Left ventricle myocardium superior (tissue), 1 donor: ENCODE measurements at regions not wholly inside any gene's neighbourhood (a gene's known extent, or its start where the extent isn't known, plus 50 kb on each side); places are given as distances from the start of the nearest gene placed in this dataset.
"Not testable (repeated sequence)": the region's sequence is repeated elsewhere in the genome, so short reads cannot be mapped to it uniquely, and the experiment has no call there.

Source experiments
- ATAC-seq: fragments of 200-7000 bp; cut with Tn5 transposase; one replicate; pipeline ENCODE4 v1.9.1; 2020; ENCODE audit warnings: mild to moderate bottlenecking, moderate library complexity
- DNase-seq: peaks from one replicate; pipeline ENCODE4 v3.0.0-alpha.2; 2020
- intact Hi-C: fragments of 100-400 bp; cut with micrococcal nuclease; formaldehyde crosslinking; loops from one replicate; pipeline ENCODE4 v1.11.0; 2022
- donor health status: DM: no; HTN: yes; CAD: no; lungs with severe emphysema.

DNA sequence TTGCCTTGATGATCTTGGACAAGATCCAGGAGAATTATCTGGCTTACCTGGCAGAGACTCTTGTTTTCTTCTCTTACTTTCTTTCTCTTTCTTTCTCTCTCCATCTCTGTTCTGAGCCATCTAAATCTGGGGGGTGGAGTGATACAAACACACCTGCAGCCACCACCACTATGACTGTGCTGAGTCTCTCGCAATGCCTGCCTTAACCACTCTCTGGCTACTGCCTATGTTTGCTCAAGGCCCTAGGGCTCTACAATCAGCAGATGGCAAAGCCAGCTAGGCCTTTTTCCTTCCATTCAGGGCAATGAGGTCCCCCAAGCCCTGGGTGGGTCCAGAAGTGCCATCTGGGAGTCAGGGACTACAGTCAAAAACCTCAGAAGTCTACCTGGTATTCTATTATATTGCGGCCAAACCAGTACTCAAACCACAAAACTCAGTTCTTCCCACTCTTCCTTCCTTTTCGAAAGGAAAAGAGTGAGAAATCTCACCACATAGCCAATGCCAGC is 978.9 kb upstream of the NXPH2 start:
- DNase-seq (no peak), ATAC-seq (no peak)
- intact Hi-C loops, result no loop called here

DNA sequence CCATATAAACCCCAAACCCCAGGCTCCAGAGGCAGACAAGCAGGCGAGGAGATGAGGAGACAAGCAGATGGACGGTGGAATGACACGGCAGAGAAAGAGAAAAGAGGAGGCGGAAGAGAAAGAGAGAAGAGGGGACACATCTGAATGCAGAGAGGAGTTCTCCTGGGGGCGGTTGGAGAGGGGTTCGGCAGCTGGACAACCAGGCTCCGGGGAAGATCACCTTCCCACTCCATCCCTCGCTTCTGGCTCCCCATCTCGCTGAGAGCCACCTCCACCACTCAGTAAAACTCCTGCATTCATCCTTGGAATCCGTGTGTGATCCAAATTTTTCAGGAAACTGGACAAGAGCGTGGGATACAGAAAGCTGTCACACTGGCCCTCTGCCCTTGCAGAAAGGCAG is 966.7 kb upstream of the NXPH2 start:
- intact Hi-C loops, result no loop called here
- DNase-seq, result no peak

DNA sequence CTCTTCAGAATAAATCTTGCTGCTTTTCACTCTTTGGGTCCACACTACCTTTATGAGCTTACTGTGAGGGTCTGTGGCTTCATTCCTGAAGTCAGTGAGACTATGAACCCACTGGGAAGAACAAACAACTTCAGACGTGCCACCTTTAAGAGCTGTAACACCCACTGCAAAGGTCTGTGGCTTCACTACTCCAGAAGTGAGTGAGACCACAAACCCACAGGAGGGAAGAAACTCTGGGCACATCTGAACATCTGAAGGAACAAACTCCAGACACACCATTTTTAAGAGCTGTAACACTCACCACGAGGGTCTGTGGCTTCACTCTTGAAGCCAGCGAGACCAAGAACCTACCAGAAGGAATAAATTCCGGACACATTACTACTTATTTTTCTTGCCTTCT is 964.1 kb upstream of the NXPH2 start:
- no peak for DNase-seq
- no peak for ATAC-seq
- intact Hi-C loops, result no loop called here

More for the DNA sequence above, 966.7 kb upstream of the NXPH2 start:
- ATAC-seq, result no peak

DNA sequence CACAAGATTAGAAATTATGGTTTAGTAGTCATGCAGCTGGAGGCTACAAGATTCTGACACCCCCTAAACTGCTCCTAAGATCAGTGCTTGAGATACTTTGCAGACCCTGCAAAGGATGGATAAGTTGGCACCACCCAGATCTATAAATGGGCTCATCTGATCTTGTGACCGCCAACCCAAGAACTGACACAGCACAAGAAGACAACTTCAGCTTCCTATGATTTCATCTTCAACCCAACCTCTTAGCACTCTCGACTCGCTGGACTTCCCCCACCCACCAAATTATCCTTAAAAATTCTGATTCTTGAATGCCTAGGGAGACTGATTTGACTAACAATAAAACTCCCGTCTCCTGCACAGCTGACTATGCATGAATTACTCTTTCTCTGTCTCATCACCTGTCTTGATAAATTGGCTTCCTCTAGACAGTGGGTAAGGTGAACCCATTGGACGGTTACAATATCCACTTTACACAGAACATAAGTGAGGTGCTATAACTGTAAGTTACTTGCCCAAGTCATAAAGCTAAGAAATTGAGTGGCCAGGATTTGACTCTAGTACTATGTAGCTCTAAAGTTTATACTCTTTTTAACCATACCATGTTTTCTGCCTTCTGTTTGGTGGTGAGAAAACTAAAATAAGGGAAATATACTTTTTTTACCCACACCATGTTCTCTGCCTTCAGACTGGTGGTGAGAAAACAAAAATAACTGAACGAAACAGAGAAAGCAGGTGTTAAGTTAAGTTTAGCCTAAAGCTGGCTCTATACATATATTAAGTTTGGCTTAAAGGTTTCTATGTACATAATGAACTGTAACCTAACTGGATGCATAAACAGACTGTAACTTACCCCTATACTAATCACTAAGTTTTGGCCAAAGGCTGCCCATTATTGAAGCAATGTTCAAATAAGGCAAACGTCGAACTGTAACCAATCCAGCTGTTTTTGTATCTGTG is 962.3 kb upstream of the NXPH2 start:
- DNase-seq (no peak), ATAC-seq (no peak)
- intact Hi-C loops, result no loop called here

DNA sequence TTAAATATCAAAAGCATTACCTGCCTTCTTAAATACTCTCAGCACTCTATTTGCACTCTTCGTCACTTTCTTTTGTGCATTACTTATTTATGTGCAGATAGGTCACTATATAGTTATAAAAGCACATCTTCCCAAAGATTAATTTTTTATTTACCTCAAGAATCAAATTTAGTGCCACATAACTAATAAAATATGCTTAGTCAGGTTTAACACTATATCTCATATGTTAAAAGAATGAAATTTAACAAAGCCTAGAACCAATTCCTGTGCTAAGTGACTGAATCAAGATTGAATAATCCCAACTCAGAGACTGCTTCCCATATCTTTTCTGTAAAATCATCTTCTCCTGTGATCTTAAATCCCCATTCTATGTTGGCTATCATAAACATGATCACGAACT is 957.5 kb upstream of the NXPH2 start:
- ATAC-seq, result no peak
- intact Hi-C loops, result no loop called here
- DNase-seq, result no peak

DNA sequence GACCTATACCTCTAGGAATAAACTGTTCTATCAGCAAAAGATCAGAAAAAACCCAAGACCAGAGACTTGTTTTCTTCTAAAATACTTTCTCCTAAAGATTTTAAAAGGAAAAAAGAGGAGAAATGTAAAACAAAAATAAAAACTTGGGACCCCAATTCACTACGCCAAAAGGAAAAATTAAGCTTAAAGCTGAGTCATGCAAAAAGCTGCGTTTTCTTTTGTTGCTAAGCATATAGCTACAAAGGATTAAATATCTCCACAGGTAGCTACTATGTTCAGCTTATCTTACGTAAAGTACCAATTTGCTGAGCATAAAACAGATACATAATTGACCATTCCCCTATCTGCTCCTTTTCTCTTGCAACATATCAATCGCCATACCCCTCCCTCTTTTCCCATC is 950.0 kb upstream of the NXPH2 start:
- DNase-seq (no peak), ATAC-seq (no peak)
- intact Hi-C loops, result no loop called here

DNA sequence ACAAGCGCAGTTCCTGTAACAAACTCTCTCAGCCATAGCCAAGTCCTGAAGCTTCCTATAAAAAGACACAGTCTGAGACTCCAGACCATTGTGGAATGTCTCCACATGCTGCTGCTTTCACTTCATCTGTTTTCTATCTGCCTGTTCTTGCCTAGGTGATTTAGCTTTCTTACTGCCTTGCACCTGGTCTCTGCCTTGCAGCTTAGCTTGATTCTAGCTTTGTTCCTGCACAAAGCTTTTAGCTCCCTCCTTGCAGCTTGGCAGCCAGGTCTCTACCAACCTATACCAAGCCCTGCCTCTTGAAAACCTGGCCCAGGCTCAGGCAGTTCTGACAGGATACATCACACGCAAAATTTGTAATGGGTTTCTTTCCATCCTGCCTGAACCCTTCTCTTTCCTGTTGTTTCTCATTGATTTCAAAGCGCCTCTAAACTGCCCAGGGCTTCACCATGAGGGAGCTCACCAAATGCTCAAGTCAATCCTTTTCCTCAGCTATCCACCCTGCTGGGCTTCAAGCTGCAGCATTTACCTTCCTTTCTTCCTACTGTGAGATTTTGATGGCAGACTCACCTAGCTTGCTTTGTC is 941.3 kb upstream of the NXPH2 start:
- intact Hi-C loops, result no loop called here
- DNase-seq (no peak), ATAC-seq (no peak)

DNA sequence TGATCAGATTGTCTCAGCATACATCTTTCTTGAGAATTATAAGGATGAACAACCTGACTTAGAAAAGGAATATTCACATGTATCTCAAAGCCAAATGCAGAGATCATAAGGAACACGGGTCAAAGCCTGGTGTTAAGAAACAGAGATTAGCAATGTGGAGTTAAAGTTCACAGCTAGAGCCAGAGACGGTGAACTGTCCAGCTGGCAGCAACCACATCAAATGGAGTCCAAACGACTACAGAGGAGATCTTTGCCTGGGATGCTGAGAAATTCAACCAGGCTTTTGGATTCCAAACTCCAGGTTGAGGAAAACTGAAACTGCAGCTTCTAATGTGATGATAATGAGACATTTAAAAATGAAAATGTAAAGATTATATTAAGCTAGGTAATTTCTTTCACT is 939.9 kb upstream of the NXPH2 start:
- DNase-seq (no peak), ATAC-seq (no peak)
- intact Hi-C loops, result no loop called here

DNA sequence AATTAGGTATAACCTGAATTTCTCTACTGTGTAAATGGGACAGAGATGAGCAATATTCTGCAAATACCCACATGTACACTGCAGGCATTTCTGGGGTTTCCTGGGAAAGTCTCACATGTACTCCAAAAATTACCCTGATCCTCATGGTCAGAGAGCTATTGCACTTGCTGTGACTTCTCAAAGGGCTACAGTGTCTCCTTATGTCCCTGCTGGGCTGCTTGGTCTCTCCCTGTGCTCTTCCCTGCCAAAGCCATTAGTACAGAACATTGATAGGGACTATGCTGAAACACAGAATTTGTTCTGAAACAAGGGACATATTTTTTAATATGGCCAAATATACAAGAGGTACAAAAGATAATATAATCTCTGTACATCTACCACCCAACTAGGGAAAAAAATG is 924.4 kb upstream of the NXPH2 start:
- DNase-seq, result no peak
- no peak for ATAC-seq
- intact Hi-C loops, result no loop called here

DNA sequence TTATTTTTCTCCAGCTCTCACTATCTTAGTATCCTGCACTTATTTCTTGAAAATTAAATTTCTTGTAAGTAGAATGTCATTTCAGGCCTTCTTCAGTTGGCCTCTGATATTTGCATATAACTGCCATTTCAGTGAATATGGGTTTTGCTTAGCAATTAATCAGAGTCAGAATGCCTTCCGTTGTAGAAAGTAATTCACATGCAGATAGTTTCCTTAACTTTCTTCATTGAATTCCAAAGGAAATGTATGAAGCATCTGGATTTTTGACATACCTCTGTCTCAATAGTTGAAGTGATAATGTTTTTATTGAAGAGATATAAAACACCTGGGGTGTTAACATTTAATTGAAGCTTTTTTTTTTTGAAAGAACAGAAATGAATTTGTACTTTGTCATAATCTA is 914.1 kb upstream of the NXPH2 start:
- no peak for DNase-seq
- ATAC-seq, result no peak
- intact Hi-C loops, result no loop called here

DNA sequence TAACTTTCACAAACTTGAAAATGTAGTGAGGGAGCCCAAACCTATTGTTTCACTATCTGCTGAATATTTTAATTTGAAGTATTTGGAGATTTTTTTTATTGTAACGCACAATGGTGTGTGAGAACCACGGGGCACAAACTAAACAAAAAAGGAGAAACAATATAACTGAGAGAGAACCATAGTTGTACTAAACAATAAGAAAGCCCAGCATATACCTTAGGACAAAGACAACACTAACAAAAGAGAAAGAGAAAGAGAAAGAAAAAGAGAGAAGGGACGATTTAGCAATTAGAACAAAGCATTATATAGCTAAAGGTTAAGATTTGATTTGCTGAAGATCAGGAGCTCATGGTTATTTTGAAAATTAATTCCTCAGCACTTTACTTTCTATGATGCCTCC is 906.0 kb upstream of the NXPH2 start:
- ATAC-seq (no peak), DNase-seq (no peak)
- intact Hi-C loops, result no loop called here

DNA sequence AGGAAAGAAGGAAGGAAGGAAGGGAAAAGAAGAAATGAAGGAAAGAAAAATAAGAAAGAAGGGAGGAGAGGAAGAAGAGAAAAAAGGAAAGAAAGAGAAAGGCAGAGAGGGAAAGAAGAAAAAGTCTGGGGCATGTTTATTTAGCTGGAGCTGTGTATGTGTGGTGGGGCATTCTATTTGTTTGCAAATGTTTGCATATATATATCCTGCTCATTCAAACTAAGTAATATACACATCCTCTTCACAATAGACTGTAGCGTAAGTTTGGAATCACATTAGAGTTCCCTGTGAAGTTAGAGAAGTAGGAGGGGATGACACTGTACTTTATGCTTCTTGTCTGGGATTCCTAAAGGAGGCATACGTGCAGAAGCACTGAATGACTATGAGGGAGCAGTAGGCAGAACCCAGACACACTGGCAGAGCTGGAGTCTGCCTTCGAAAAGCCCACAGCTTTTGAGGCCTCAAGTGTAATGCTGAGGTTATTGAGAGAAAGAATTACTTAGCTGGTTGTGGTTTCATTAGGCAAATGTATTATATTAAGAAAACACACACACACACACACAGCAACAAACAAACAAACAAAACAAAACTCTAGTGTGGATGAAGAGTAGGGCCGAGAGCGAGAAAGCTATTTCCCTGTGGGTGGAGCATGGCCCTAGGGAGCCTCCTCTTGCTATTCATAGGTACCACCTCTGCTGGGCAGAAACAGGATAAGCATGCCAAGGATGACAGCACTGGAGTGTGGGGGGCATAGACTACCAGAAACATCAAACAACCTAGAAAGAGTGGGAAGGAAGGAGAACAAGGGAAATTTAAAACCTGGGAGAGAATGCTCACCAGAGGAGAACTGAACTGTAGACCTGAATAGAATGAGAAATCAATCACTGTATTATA is 905.1 kb upstream of the NXPH2 start:
- intact Hi-C loops, result no loop called here
- DNase-seq (no peak), ATAC-seq (no peak)

DNA sequence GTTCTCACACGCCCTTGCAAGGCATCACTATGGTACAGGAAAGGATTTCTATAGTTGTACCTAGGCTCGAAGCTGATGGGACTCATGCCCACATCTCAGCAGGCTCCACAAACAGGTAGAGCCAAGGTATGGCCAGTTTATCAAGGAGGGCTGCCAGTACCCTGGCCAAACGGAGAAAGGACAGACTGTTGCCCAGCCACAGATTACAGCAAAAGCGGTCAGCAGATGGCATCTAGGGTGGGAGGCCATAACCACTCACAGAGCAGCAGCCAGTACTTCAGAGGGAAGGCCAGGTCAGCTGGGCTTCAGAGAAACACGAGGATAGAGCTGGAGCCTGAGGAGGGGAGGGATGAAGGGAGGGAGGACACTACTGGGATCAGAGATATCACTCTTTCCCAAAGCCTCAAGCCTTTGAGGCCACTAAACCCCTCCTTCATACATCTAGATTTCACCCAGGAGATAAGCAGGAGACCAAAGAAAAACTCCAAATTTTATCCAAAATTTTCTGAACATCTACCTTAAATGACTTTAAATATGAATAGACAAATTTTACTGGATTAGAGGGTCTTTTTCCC is 904.2 kb upstream of the NXPH2 start:
- intact Hi-C loops, result no loop called here
- DNase-seq, result no peak
- no peak for ATAC-seq

DNA sequence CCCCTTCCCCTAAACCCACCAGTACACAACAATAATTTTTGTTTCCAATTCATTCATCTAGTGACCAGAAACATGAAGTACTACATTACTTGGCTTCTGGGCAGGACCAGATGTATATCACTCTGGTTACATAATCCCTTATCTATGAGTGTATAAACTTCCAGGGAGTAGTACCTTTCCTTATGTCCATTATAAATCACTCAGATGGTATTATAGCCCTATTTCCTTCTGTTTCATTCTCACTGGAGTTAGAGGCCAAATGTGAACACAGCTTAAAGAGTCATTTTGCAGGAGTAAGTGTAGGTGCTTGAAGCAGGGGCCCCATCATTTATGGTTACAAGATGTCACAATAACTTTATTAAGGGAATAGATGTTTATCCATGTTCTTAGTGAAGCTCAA is 894.4 kb upstream of the NXPH2 start:
- DNase-seq (no peak), ATAC-seq (no peak)
- intact Hi-C loops, result no loop called here

DNA sequence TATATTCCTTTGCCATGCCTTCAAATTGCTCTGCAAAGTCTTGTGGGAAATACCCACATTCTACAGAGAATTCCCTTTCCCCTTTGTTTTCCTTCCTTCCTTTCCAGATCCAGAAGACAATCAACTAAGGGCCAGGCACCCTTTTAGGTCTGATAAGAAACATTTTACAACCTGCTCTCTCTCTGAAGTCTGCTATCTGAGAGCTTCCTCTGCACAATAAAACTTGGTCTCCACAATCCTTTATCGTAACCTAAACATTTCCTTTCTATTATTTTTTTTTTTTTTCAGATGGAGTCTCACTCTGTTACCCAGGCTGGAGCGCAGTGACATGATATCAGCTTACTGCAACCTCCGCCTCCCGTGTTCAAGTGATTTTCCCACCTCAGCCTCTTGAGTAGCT is 893.3 kb upstream of the NXPH2 start:
- ATAC-seq, intact Hi-C loops, DNase-seq: not testable (repeated sequence)

DNA sequence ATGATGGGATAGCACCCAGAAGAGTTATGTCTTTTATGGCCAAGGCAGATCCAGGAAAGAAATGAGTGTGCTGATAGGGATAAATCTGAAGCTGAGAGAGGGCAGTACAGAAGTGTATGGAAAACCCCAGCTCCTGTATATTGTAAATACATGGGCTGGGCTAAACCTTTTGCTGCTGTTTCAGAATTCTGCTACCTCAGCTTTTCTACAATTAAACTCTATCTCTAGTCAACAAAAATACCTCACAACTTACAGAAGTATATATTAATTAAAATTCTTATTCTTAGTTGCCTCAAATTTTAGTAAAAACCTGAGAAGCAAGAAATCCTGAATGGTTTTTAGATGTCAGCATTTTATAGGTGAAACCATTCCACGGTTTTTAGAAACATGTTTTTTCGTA is 889.5 kb upstream of the NXPH2 start:
- ATAC-seq, result no peak
- intact Hi-C loops, result no loop called here
- no peak for DNase-seq

DNA sequence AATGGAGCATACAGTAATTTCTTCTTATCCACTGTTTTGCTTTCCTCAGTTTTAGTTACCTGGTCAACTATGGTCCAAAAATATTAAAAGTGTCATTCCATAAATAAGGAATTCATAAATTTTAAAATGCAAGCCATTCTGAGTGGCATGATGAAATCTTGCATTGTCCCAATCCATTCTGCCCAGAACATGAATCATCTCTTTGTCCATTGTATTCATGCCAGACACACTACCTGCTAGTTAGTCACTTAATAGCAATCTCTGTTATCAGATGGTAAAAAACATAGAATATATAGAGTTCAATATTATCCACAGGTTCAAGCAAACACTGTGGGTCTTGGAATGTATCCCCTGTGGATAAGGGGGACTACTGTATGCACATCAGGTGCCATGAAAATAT is 872.2 kb upstream of the NXPH2 start:
- no peak for ATAC-seq
- no peak for DNase-seq
- intact Hi-C loops, result no loop called here

DNA sequence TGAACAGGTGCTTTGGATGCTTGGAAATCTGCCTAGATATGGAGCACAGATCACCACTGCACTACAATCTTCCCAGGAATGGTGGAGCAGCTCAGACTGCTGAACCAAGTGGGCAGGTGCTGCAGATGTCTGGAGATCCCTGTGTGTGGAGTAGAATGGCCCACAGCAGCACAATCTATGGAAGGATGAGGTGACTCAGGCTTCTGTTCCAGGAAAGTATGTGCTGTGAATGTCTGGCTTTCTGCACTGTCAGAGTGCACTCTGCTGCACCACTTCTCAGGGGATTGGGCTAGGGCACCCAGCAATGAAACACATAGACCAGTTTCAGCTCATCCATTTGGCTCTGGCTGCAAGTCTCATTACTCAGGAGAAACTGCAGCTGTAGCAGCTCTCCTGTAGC is 865.4 kb upstream of the NXPH2 start:
- intact Hi-C loops, result no loop called here
- ATAC-seq (no peak), DNase-seq (no peak)

DNA sequence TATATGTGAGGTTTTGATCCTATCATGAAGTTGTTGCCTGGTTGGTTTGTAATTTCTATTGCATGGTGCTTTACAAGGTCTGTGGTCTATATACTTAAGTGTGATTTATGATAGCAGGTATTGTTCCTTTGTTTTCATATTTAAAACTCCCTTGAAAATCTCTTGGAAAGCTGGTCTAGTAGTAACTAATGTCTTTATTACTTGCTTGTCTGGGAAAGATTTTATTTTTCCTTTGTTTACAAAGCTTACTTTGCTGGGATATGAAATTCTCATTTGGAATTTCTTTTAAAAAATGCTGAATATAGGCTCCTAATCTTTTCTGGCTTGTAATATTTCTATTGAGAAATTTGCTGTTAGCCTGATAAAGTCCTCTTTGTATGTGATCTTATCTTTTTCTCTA is 862.9 kb upstream of the NXPH2 start:
- no peak for ATAC-seq
- no peak for DNase-seq
- intact Hi-C loops, result no loop called here

DNA sequence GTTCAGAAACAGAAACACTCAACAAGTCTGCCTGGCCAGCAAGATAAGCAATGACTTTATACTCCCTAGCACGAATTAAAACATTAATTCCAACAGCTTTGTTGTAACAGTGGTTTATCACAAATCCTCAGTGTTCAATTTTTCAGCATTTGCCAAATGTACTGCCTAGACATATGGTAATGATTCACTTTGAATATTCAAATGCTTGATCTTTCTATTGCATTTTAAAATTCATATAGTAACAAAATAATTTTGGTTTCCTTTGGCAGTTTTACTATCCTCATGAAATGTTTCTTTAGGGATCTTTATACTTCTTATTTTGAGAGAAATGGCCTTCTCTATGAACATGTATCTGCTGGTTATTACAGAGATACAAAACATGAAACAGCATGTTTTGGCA is 851.8 kb upstream of the NXPH2 start:
- DNase-seq, result no peak
- intact Hi-C loops, result no loop called here
- no peak for ATAC-seq
